ENCODE measurements at regions not wholly inside any gene's neighbourhood (a gene's known extent, or its start where the extent isn't known, plus 50 kb on each side); places are given as distances from the start of the nearest gene placed in this dataset.
A peak's percentile ranks its signal among the peaks of the same experiment; 100 is the strongest.

- DNase-seq = no peak
These were observed 716.2 kb upstream of the ARGLU1 start for GRCh38 chr13:107284173-107284572.

- no peak for DNase-seq
These were observed 710.0 kb upstream of the ARGLU1 start for GRCh38 chr13:107277911-107278310.

- no peak for DNase-seq
These were observed 709.0 kb upstream of the ARGLU1 start for GRCh38 chr13:107276936-107277335.

GRCh38 chr13:107275945-107276614 lies 708.1 kb upstream of the ARGLU1 start:
- no peak for DNase-seq

- no peak for DNase-seq
These were observed 707.4 kb upstream of the ARGLU1 start for GRCh38 chr13:107275312-107275711.

- peak in 9 of 58 donors; percentile 1 to 35 (median 8) for DNase-seq
These were observed 703.3 kb upstream of the ARGLU1 start for GRCh38 chr13:107271227-107271626.

GRCh38 chr13:107266657-107267056 lies 698.7 kb upstream of the ARGLU1 start:
- DNase-seq = no peak

- DNase-seq = no peak
These were observed 690.8 kb upstream of the ARGLU1 start for GRCh38 chr13:107258599-107259187.

GRCh38 chr13:107254392-107254791 lies 686.5 kb upstream of the ARGLU1 start:
- DNase-seq = no peak

- no peak for DNase-seq
These were observed 684.5 kb upstream of the ARGLU1 start for GRCh38 chr13:107252428-107252827.

GRCh38 chr13:107252021-107252420 lies 684.1 kb upstream of the ARGLU1 start:
- no peak for DNase-seq

- no peak for DNase-seq
These were observed 683.4 kb upstream of the ARGLU1 start for GRCh38 chr13:107251341-107251740.

GRCh38 chr13:107250628-107251027 lies 682.7 kb upstream of the ARGLU1 start:
- DNase-seq = no peak

- DNase-seq = no peak
These were observed 676.3 kb upstream of the ARGLU1 start for GRCh38 chr13:107244241-107244640.

GRCh38 chr13:107242138-107242537 lies 674.2 kb upstream of the ARGLU1 start:
- DNase-seq = no peak

- no peak for DNase-seq
These were observed 673.4 kb upstream of the ARGLU1 start for GRCh38 chr13:107241381-107241780.

- DNase-seq = no peak
These were observed 671.3 kb upstream of the ARGLU1 start for GRCh38 chr13:107239213-107239612.

GRCh38 chr13:107238262-107238981 lies 670.5 kb upstream of the ARGLU1 start:
- DNase-seq = no peak

GRCh38 chr13:107234319-107235073 lies 666.6 kb upstream of the ARGLU1 start:
- DNase-seq = peak in 8 of 58 donors; percentile 9 to 39 (median 20)

- no peak for DNase-seq
These were observed 665.6 kb upstream of the ARGLU1 start for GRCh38 chr13:107233541-107233940.

- no peak for DNase-seq
These were observed 664.0 kb upstream of the ARGLU1 start for GRCh38 chr13:107231944-107232343.

- no peak for DNase-seq
These were observed 655.9 kb upstream of the ARGLU1 start for GRCh38 chr13:107223867-107224266.

All from anterior cingulate cortex (tissue), 58 donors.